Spleen (tissue), 7 donors: ENCODE measurements at regions not wholly inside any gene's neighbourhood (a gene's known extent, or its start where the extent isn't known, plus 50 kb on each side); places are given as distances from the start of the nearest gene placed in this dataset.

Experiments
- CTCF ChIP-seq, 11 experiments: fragments of 200-600 bp in 7 of 11; fragments of 450-650 bp in 4 of 11; sonication (generic) in 4 of 11; IDR thresholded peaks in 8 of 11; conservative IDR thresholded peaks in 3 of 11; 1 replicate in 7 of 11; 2 replicates in 4 of 11; pipeline versions ENCODE4 v1.4.0 to v1.8.0; 2016 to 2021; ENCODE audit warnings: antibody characterized with exemption in 11 of 11, inconsistent platforms in 4 of 11, mild to moderate bottlenecking in 1 of 11
- POLR2A ChIP-seq, 3 donors: fragments of 450-650 bp; IDR thresholded peaks; one replicate each; pipeline ENCODE4 v1.5.1; 2017; ENCODE audit warnings: antibody characterized with exemption in 3 of 3, mild to moderate bottlenecking in 1 of 3
- donor health status: DM: no; HTN: no; CAD: no; lungs with moderate emphysema.
- donor health status: DM: no; HTN: no; CAD: no.
- donor health status: DM: no; HTN: no; CAD: no.

GRCh38 chr16:27005386-27005785, 61.3 kb upstream of the C16orf82 start:
- TF ChIP-seq CTCF (IDR thresholded peaks at IDR 0.05 in 8 of 11, conservative IDR thresholded peaks at IDR 0.05 in 3 of 11), result no peak
- TF ChIP-seq POLR2A (IDR thresholded peaks at IDR 0.05), result no peak
